Peyer's patch (tissue), 4 donors: ENCODE measurements at regions not wholly inside any gene's neighbourhood (a gene's known extent, or its start where the extent isn't known, plus 50 kb on each side); places are given as distances from the start of the nearest gene placed in this dataset.

Source experiments
- CTCF ChIP-seq, 6 experiments: fragments of 450-650 bp in 4 of 6; fragments of 200-600 bp in 2 of 6; sonication (generic) in 1 of 6; IDR thresholded peaks; one replicate each; pipeline ENCODE4 v1.5.1; 2017 to 2019; ENCODE audit warnings: antibody characterized with exemption in 6 of 6, mild to moderate bottlenecking in 3 of 6, moderate library complexity in 1 of 6
- POLR2A ChIP-seq, 2 donors: fragments of 450-650 bp; IDR thresholded peaks; one replicate each; pipeline ENCODE4 v1.5.1; 2017; ENCODE audit warnings: antibody characterized with exemption in 2 of 2, mild to moderate bottlenecking in 2 of 2, moderate library complexity in 2 of 2

- TF ChIP-seq CTCF (IDR thresholded peaks at IDR 0.05), result no peak
- no peak for TF ChIP-seq POLR2A (IDR thresholded peaks at IDR 0.05)
Measured at GRCh38 chr6:41451039-41451438, 95.1 kb upstream of the FOXP4 start.
